Parathyroid adenoma (tissue), 2 donors: ENCODE measurements at regions not wholly inside any gene's neighbourhood (a gene's known extent, or its start where the extent isn't known, plus 50 kb on each side); places are given as distances from the start of the nearest gene placed in this dataset.
"Not testable (repeated sequence)": the region's sequence is repeated elsewhere in the genome, so short reads cannot be mapped to it uniquely, and the experiment has no call there.

Source experiments
- H2AFZ ChIP-seq: fragments of 300-600 bp; sonication (generic); one replicate; pipeline ENCODE4 v1.7.0; 2017; ENCODE audit warnings: antibody characterized with exemption, mild to moderate bottlenecking
- H3K27ac ChIP-seq: fragments of 300-600 bp; sonication (generic); one replicate; pipeline ENCODE4 v1.7.0; 2017
- H3K27me3 ChIP-seq: fragments of 300-600 bp; sonication (generic); one replicate; pipeline ENCODE4 v1.7.0; 2017; ENCODE audit warnings: low read length; ENCODE audit not compliant: control insufficient read depth, insufficient read depth
- H3K36me3 ChIP-seq: fragments of 300-600 bp; sonication (generic); one replicate; pipeline ENCODE4 v1.7.0; 2017; ENCODE audit warnings: low read length; ENCODE audit not compliant: control insufficient read depth, insufficient read depth
- H3K4me1 ChIP-seq: fragments of 300-600 bp; sonication (generic); one replicate; pipeline ENCODE4 v1.7.0; 2017; ENCODE audit warnings: control low read depth
- H3K4me2 ChIP-seq: fragments of 300-600 bp; sonication (generic); one replicate; pipeline ENCODE4 v1.7.0; 2017; ENCODE audit warnings: low read length
- H3K4me3 ChIP-seq: fragments of 300-600 bp; sonication (generic); one replicate; pipeline ENCODE4 v1.7.0; 2017; ENCODE audit warnings: low read depth, low read length
- H3K79me2 ChIP-seq: fragments of 300-600 bp; sonication (generic); one replicate; pipeline ENCODE4 v1.7.0; 2017; ENCODE audit warnings: control low read depth
- H3K9ac ChIP-seq: fragments of 300-600 bp; sonication (generic); one replicate; pipeline ENCODE4 v1.7.0; 2017; ENCODE audit warnings: mild to moderate bottlenecking
- H3K9me3 ChIP-seq: fragments of 300-600 bp; sonication (generic); one replicate; pipeline ENCODE4 v1.7.0; 2017; ENCODE audit warnings: low read length; ENCODE audit not compliant: control insufficient read depth
- TF ChIP-seq, protein P1 (sequence below): fragments of 300-600 bp; sonication (generic); IDR thresholded peaks from one replicate; pipeline ENCODE4 v1.7.0; 2017; ENCODE audit warnings: antibody characterized with exemption, mild to moderate bottlenecking
- donor health status: primary hyperparathyroidism.

DNA sequence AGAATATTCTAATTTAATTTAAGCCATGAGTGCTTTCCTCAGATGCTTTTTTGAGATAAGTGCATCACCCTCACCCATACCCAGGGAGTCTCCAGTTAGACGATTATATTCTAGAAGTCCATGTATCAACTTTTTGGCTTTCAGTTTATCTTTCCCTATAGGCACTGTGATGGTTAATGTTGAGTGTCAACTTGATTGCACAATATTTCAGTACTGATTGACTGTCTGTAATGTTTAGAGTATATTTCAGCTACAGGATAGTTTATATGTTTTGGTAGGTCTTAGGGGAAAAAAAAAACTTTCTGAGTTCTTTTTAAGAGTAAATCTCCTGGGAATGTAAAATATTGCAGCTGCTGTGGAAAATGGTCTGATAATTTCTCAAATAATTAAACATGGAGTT lies 535.4 kb downstream of the ADRA2A start:
- H3K27me3 ChIP-seq = no peaks in the 10 kb centered on the region
- no peaks in the 10 kb centered on the region for H3K4me1 ChIP-seq
- no peak overlapping the region for H3K4me2 ChIP-seq
- H3K36me3 ChIP-seq = no peaks in the 10 kb centered on the region
- H3K9ac ChIP-seq = no peak overlapping the region
- H3K27ac ChIP-seq = no peak overlapping the region
- no peaks in the 10 kb centered on the region for H3K79me2 ChIP-seq
- TF ChIP-seq, protein P1, sequence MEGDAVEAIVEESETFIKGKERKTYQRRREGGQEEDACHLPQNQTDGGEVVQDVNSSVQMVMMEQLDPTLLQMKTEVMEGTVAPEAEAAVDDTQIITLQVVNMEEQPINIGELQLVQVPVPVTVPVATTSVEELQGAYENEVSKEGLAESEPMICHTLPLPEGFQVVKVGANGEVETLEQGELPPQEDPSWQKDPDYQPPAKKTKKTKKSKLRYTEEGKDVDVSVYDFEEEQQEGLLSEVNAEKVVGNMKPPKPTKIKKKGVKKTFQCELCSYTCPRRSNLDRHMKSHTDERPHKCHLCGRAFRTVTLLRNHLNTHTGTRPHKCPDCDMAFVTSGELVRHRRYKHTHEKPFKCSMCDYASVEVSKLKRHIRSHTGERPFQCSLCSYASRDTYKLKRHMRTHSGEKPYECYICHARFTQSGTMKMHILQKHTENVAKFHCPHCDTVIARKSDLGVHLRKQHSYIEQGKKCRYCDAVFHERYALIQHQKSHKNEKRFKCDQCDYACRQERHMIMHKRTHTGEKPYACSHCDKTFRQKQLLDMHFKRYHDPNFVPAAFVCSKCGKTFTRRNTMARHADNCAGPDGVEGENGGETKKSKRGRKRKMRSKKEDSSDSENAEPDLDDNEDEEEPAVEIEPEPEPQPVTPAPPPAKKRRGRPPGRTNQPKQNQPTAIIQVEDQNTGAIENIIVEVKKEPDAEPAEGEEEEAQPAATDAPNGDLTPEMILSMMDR = no peak
- H3K4me3 ChIP-seq = no peak overlapping the region
- H2AFZ ChIP-seq = no peak overlapping the region
- H3K9me3 ChIP-seq = peaks cover 4% of the 10 kb centered on the region

DNA sequence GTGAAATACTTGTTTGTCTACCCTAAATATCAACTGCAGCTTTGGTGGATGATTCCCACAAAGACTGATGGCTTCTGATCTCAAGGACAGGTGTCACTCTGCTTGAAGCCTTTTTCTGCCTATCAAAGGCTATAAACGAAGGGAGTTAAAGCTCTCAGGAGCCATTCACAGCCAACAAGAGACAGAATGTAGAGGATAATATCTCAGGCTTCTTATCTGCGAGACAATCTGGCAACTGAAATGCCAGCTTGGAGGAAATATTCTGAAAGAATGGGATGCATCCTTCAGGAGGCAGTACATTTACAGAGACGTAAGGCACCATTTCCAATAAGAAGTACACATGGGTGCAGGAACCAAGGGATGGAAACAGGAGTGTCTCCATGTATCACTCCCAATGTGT lies 549.4 kb downstream of the GPAM start:
- TF ChIP-seq, protein P1 = no peak
- H3K4me3 ChIP-seq = no peak overlapping the region
- H3K27ac ChIP-seq = no peak overlapping the region
- H3K4me2 ChIP-seq = no peak overlapping the region
- H3K9ac ChIP-seq = no peak overlapping the region
- no peaks in the 10 kb centered on the region for H3K27me3 ChIP-seq
- no peaks in the 10 kb centered on the region for H3K9me3 ChIP-seq
- H3K36me3 ChIP-seq = no peaks in the 10 kb centered on the region
- H2AFZ ChIP-seq = no peak overlapping the region
- no peaks in the 10 kb centered on the region for H3K4me1 ChIP-seq
- no peaks in the 10 kb centered on the region for H3K79me2 ChIP-seq

DNA sequence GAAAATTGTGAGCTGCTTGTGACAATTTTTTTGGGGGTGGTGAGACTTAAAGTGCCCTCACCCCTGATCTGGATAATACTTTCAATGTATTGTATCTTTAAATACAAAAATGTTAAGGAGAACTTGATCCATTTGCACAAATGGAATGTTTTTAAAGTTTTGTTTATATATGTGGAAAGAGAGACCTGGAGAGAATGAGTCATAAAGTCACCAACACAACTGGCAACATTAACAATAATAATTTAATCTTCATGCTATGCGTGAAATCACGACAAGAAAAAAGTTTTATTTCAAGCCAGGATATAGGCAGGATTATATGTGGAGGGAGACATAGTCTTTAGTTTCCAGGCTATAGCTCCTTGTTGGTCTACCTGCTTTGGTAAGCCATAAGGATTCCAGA lies 537.5 kb downstream of the GPAM start:
- Histone ChIP-seq H3K79me2 (no peaks in the 10 kb centered on the region), H2AFZ (no peak overlapping the region), H3K27ac (no peak overlapping the region), H3K36me3 (no peaks in the 10 kb centered on the region), H3K4me2 (no peak overlapping the region), H3K4me1 (no peaks in the 10 kb centered on the region), H3K4me3 (no peak overlapping the region), H3K9ac (no peak overlapping the region), H3K27me3 (no peaks in the 10 kb centered on the region), H3K9me3 (no peaks in the 10 kb centered on the region)
- TF ChIP-seq, protein P1 = no peak

DNA sequence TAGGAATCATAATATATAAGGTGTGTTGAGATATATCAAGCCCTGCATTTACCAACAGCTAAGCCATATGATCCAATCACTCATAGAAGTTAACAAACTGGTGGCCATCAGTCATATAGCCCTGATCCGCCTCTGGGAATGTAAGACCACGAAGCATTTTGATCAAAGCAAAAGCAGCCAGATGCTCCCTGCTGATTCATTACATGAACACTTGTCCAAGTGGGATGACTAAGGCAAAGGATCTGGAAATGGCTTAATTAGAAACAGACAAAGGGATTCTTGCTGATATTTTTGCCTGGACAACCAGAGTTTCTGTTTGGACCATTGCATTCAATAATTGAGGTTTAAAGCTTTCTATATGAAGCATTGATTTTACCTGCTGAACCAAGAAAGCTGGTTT lies 535.5 kb downstream of the GPAM start:
- Histone ChIP-seq H3K4me3 (no peak overlapping the region), H3K27ac (no peak overlapping the region), H2AFZ (no peak overlapping the region), H3K27me3 (no peaks in the 10 kb centered on the region), H3K9ac (no peak overlapping the region), H3K4me2 (no peak overlapping the region), H3K36me3 (no peaks in the 10 kb centered on the region), H3K9me3 (no peaks in the 10 kb centered on the region), H3K79me2 (no peaks in the 10 kb centered on the region), H3K4me1 (no peaks in the 10 kb centered on the region)
- TF ChIP-seq, protein P1 = no peak

DNA sequence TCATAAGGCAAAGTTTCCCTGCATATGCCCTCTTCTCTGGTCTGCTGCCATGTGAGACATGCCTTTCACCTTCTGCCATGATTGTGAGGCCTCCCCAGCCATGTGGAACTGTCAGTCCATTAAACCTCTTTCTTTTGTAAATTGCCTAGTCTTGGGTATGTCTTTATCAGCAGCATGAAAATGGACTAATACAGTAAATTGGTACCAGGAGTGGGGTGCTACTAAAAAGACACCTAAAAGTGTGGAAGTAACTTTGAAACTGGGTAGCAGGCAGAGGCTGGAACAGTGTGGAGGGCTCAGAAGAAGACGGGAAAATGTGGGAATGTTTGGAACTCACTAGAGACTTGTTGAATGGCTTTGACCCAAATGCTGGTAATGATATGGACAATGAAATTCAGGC lies 534.5 kb downstream of the GPAM start:
- not testable (repeated sequence) for H3K79me2 ChIP-seq, H3K27ac ChIP-seq, H3K27me3 ChIP-seq, H3K9ac ChIP-seq, H3K36me3 ChIP-seq, H3K4me1 ChIP-seq, H2AFZ ChIP-seq, H3K4me2 ChIP-seq, H3K4me3 ChIP-seq, H3K9me3 ChIP-seq
